NCI-H2227 treated with DMSO at 0.1 percent for 48 hours (cell line): ENCODE measurements at regions not wholly inside any gene's neighbourhood (a gene's known extent, or its start where the extent isn't known, plus 50 kb on each side); places are given as distances from the start of the nearest gene placed in this dataset.
A peak's percentile ranks its signal among the peaks of the same experiment; 100 is the strongest.
"Not testable (repeated sequence)": the region's sequence is repeated elsewhere in the genome, so short reads cannot be mapped to it uniquely, and the experiment has no call there.

Experiments used
- DNase-seq: peaks from one replicate; lab custom pipeline; 2025; lab: John Stamatoyannopoulos, UW

DNA sequence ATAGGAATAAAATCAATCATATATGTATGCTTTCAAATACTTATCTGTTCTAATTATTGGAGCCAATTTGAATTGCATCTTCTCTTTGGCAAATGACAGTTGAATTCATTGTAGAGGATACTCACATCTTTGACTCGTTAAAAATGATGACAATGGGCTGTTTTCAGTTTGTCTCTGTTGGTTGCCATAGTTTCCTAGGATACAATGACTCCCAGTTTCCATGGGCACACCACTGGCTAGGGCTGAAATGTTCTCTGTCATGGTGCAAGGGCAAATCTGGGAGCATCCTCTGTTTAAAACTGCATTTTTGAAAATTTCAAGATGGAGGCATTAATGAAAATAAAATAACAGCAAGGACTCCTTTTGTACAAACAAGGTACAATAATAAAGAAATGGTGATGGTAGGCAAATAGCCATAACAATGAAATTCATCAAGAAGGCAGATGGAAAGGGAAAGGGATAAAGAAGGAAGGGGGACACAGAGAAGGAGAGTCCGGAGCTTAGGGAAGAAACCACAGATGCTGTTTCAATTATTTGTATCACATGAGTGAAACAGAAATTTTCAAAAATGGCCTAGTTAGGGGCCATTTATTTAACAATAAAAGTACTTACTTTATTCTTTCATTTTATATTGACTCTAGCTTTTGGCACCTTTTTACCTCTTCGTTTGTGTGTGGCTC is 378.8 kb upstream of the SEMA6A start:
- DNase-seq = no peak

DNA sequence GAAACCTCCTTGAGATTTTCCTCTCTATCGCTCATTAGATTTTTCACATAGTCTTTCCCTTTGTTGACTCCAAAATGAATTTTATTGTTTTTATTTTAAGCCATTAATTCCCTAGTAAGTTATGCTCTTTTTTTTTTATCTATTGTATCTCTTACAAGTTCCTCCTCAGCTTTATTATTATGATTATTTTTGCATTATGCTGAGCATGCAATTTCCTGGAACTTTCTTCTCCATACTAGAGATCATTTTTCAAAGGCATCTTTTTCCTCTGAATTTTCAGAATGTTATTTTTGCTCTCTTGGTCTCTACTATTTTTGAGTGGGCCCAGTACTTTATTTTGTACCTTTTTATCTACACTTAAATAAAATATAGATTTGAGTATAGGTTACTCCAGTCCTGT is 376.6 kb upstream of the SEMA6A start:
- DNase-seq = no peak

DNA sequence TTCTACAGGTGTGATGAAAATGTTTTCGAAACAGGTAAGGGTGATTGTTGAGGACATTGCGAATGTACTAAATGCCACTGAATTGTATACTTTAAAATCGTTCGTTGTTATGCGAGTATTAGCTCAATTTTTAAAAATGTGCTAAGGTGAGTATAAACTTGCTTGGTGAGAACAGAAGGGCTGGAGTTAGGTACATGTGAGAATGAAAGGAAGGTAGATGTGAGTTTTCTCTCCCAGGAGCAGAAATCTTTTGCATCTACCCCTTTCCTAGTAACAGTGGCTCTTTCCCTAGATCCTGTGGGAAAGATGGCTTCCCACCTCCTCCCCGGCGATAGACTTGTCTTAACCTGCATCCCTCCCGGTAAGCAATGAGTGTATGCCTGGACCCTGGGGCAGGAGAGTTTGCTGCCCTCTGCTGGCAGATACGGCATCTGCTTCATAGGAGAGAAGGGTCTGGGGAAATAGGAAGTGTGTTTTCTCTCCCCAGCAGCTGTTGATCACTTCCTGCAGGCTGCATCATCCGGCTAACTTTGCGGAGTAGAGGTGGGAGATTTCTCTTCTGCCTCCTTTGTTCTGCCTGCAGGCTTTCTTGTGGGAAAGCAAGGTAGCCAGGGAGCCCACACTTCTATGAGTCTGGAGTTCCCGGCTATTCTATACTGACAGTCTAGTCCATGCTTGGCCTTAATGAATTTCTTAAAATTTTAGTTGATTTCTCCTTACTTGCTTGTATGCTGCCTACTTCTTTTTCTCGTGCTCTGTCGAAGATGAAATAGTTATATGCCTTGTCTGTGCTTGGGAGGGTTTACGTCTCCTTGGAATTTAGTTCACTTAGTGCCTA is 373.3 kb upstream of the SEMA6A start:
- DNase-seq = no peak

DNA sequence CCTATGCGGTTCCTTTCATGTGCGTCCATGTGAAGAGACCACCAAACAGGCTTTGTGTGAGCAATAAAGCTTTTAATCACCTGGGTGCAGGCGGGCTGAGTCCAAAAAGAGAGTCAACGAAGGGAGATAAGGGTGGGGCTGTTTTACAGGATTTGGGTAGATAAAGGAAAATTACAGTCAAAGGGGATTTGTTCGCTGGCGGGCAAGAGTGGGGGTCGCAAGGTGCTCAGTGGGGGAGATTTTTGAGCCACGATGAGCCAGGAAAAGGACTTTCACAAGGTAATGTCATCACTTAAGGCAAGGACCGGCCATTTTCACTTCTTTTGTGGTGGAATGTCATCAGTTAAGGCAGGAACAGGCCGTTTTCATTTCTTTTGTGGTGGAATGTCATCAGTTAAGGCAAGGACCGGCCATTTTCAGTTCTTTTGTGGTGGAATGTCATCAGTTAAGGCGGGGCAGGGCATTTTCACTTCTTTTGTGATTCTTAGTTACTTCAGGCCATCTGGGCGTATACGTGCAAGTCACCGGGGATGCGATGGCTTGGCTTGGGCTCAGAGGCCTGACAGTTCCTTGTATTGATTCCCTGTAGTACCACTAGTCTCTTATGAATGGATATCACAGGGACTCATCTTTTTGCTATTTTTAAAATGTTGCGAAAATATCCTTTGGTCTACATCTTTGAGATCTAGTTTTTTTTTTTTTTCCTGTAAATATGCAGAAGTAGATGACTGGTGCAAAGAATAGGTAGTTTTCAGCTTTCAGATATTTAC is 371.2 kb upstream of the SEMA6A start:
- not testable (repeated sequence) for DNase-seq

DNA sequence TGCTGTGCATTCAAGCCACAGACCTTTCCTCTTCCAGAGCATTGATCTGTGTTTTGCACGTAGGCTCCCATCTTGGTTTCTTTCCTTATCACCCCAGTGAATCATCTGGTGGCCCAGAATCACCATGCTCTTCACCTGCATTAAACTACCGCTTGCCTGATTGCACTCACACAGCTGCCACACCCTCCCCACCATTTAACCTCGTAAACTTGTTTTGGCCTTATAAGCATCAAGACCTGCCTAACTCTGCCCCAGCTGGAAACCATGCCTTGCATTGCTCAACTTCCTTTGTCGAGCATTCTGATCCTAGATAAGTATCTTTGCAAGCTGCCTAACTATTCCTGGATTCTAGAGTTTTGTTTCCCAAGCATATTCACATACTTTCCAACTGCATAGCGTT is 369.6 kb upstream of the SEMA6A start:
- DNase-seq = no peak

DNA sequence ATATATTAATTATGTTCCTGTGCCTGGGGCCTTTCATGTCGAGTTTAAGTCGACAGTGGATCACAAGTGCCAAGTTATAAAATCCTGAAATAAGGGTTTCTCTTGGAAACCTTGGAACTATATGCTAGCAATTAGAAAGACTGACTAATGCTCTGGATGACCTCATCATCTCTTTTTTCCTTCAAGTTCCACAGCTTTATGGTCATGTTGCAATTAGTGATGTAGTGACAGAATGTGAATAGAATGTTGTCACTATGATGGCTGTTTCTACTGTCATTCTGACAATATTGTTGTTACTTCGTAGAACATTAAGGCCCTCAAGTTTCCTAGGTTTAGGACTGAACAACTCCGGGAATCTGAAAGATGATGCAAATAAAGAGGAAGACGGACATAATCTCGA is 368.0 kb upstream of the SEMA6A start:
- DNase-seq = no peak

DNA sequence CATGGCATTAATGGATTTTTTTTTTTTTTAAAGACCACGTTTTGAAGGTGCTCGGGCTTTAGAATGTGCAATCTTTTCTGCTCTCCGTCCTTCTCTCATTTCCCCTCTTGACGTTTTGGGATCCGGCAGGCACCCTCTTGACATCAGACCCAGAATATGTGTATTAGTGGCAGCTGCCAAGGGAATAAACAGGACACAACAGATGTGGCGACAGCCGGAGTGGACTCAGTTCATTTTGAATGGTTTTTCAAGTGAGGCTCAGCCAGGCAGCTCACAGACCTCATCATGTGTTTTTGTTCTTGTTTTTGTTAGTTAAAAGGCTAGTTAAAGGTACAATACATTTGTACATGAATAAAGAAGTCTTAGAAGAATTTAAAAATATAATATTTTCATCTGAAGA is 365.0 kb upstream of the SEMA6A start:
- no peak for DNase-seq

DNA sequence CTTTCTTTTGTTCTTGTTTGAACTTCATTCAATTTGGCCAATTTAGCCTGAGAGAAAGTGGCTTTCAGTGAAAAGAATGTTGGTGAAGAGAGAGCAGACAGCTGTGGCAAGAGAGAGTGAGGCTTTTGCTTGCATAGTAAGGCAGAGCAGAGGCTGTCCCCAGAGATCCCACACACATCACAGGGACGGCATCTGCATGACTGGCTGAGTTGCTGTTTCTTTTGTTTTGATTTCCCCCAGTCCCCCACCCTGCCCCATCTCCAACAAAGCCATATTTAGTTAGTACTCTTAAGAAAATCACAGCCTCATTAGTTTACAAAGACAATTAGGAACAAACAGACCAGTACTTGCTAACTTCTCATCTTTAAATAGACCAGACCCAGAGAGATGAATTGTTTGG is 363.9 kb upstream of the SEMA6A start:
- no peak for DNase-seq

DNA sequence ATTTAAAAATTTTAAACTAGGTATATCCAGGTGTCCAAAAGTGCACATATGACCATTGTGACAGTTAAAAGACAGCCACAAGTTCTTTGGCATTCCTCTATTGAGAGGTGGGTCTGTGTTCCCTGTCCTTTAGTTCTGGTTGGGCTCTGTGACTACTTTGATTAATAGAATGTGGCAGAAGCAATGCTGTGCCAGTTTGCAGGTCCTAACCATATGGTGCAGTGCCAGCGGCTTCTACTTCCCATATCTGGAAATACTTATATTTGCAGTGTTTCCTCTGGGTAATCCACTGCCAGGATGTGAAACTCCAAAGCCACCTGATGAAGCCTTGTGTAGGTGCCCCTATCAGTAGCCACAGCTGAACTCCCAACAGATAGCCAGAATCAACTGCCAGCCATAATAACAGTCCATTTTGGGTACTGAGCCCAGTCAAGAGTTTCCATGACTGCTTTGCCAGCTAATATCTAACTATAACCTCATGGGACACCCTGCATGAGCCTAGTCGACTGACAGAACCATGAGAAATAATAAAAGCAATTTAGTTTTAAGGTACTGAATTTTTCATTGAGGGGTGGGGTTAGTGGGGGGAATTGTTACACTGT is 361.0 kb upstream of the SEMA6A start:
- DNase-seq = no peak

DNA sequence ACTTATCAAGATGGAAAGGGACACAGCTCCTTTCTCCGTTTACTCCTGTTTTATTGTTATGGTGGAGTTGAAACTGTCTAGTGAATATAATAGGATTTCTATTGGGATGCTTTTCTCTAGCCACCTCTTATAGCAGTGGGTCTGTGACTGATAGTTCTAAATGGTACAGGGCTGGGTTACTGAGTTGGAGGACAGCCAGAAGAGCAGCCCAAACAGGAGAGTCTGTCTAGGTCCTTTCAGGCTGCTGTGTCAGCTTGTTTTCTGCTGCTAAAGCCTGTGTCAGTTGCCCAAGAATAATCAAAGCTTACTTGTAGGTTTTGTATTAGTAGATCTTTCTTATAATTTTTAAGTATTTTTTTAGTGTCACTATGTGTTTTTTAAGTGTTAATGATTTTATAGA is 356.0 kb upstream of the SEMA6A start:
- no peak for DNase-seq

DNA sequence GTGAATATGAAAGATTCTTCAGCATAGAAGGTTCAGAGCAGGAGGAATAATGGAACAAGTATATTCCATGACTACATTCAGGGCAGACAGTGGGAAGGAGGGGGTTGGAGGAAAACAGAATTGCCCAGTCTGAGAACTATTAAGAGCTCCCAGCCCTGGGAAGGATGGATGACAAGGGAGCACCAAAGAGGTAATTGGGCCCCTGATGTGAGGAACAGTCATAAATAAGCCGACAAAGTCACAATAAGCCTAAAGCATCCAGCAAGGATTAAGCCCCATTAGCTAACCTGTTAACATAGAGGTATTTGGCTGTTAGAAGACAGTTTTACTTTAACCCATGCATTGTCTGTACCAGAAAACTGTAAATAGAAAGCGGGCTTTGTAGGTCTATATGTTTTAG is 348.7 kb upstream of the SEMA6A start:
- DNase-seq = peak; percentile 45

DNA sequence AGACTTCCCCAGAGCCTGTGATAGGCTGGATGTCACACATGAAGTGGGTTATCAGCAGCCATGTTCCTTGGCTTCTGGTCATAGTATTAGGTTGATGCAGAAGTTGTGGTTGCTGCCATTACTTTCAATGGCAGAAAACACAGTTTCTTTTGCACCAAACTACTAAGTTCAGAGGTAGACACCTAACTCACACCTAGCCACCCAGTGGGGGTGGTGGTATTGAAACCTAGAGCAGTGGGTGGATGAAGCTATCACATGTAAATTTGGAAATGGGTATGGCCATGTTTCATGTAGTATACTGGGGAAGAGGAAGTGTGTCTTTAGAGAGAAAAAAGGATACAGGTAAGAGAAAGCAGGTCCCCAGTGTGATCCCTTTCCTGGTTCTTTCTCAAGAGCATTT is 347.9 kb upstream of the SEMA6A start:
- no peak for DNase-seq

DNA sequence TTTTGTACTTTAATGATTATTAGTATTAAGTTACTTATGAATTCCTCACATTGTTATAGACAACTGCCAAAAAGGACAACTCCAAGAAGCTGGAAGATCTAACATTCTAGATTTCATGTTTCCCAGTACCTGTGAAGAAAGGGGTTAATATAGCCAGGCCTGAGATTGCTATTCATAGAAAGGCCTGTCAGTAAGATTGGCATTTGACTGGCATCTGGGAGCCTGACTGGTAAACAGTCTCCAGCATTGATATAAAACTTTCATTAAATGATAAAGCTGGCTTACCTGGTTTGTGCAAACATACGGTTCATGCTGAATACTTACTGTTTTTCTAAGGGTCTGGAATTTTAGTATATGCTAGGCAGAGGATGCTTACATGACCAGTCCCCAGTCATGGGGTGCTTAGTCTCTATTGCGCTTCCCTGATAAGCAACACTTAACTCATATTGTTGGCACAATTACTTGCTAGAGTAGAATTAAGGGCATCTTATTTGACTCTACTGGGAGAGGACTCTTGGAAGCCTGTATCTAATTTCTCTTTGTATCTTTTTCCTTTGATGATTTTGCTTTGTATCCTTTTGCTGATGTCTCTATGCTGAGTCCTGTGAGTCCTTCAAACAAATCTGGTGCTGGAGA is 340.4 kb upstream of the SEMA6A start:
- no peak for DNase-seq

DNA sequence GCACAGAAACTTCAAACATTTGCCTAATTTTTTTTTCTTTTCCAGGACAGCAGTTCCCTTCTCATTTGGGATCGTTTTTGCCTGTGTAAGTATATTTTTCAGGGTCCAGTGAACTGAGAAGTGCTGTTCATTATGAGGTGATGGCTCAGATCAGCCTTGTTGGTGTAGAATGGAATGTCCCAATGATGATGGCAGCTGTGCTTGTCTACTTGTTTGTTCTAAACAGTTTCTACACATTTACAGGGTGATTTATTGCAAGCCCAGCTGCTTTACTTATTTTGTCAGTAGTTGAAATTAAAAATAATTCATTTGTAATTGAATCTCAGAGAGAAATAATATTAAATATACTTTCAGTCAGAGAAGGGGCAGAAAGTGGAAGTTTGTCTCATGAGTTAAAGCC is 337.6 kb upstream of the SEMA6A start:
- DNase-seq = no peak

DNA sequence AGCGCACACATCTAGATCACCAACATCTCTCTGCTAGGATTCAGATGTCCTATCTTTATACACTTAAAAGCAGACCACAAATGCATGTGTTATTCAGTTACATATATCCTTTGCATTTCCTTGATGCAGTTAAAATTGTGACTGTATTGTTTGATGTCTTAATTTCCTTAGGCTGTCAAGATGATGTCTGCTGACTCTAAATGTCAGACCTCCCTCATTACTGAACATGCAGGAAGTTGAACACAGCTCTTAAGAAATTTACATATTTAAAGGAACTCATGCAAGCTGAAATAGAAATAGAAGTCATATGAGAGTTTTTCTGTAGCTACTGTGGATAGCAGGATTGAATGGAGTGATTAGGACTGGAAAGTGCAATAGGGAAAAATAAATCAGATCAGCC is 336.5 kb upstream of the SEMA6A start:
- DNase-seq = no peak

DNA sequence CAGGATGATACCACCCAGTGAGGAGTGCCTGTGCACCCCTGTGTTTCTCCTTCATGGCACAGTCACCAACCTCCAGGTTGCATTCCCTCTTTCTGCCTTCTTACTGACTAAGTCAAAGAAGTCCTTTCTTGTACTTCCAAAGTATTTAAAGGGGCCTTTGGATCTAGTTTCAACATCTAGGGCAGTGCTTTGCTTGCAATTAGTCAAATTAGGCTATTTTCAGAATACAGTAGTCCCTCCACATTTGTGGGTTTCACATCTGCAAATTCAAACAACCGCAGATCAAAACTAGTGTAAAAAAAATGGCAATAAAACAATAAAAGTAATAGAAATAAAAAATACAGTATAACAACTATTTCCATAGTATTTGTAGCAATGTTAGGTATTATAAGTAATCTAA is 333.9 kb upstream of the SEMA6A start:
- DNase-seq = no peak

DNA sequence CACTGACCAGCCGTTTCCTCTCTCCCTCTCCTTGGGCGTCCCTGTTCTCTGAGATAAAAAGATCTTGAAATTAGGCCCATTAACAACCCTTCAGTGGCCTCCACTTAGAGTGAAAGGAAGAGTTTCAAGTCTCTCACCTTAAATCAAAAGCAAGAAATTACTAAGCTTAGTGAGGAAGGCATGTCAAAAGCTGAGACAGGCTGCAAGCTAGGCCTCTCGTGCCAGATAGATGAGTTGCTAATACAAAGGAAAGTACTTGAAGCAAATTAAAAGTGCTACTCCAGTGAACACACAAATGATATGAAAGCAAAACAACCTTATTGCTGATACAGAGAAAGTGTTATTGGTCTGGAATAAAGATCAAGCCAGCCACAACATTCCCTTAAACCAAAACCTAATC is 331.3 kb upstream of the SEMA6A start:
- no peak for DNase-seq

DNA sequence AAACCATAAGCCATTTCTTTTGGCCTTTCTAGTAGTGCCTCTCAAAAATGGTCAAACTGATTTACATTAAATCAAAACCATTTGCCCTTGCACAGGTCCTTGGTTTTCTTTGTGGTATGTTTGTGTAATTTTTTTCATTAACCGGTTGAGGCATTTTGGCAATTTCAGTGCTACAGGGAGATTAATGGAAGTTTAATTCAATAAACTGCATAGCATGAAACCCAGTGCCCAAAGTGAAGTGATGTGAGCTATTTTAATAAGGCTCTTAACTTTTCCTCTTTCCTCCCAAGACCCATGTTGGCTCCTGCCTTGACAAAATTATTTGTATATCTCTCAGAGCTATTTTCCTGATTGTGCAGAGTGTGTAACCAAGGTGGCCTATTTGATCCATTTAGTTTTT is 326.2 kb upstream of the SEMA6A start:
- DNase-seq = no peak

DNA sequence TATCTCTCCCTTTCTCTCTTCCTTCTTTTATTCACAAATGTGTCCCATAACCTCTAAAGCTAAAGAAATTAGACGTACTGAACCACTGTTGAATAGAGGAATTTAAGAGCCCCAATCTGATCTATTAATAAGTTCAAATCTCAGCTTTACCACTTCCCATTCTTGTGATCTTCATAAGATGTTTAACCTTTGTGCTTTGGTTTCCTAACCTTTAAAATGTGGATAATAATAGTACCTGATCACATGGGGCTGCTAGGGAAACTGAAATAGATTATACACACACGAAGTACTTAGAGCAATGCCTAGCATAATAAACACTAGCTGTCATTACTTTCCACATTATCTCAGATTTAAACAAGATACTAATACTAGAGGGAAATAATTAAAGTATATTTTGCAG is 324.3 kb upstream of the SEMA6A start:
- DNase-seq = no peak

DNA sequence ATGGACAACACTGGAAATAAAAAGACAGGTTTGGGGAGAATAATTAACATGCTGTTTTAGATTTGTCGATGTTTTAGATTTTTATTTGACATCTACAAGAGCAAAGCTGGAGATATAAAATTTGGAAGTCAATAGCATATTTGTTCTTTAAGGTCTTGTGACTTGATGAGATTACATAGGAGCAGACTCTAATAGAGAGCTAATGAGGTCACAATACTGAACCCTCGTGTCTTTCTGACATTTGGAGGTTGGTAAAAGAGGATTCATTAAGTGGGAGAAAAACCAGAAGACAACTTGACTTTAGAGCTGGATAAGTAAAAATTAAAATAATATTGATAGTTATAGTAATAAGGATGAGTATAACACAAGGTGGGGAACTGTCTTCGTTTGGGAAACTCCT is 322.7 kb upstream of the SEMA6A start:
- no peak for DNase-seq

DNA sequence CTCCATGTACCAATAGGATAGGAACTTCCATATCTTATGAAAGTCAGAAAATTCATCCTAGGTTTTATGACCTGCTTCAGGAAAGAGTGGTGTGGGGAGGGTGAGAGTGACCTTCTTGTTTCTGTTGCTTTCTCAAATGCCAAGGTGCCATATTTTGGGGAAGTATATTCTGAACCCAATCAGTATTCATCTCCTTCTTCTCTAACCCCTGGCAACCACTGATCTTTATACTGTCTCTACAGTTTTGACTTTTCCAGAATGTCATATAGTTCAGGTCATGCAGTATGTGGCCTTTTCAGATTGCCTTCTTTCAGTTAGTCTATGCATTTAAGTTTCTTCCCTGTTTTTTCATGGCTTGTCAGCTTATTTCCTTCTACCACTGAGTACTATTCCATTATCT is 321.4 kb upstream of the SEMA6A start:
- no peak for DNase-seq

DNA sequence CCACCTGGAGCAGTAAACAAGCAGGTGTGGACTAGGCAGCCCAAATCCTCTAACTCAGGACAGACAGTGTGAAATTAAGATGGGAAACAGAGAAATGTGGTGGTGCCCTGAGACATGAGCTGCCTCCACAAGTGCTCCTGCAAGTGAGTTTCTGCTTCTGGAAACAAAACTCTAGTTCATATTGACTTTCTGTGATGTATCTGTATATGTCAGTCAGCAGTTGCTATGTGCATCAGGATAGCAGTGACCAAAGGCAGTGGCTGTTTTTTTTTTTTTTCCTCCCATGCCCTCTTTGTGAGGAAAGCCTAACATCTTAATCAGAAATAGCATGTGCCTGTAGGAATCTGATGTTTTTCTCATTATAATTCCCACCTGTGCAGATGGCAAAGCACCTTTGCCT is 318.4 kb upstream of the SEMA6A start:
- DNase-seq = no peak
